ENCODE measurements at regions not wholly inside any gene's neighbourhood (a gene's known extent, or its start where the extent isn't known, plus 50 kb on each side); places are given as distances from the start of the nearest gene placed in this dataset.

GRCh38 chr4:158015241-158015640 lies 157.6 kb downstream of the GASK1B start:
- no peak for TF ChIP-seq CTCF (conservative IDR thresholded peaks at IDR 0.05 in 1 of 2, IDR thresholded peaks at IDR 0.05 in 1 of 2; ENCODE audit: extremely low read depth in 1 of 2, insufficient read depth in 1 of 2, low read depth in 1 of 2, low read length in 2 of 2)
- no peak for TF ChIP-seq EZH2 (IDR thresholded peaks at IDR 0.05; ENCODE audit: borderline replicate concordance, low read length)

All from mammary epithelial cell (primary cell).